ENCODE measurements at regions not wholly inside any gene's neighbourhood (a gene's known extent, or its start where the extent isn't known, plus 50 kb on each side); places are given as distances from the start of the nearest gene placed in this dataset.
"Not testable (repeated sequence)": the region's sequence is repeated elsewhere in the genome, so short reads cannot be mapped to it uniquely, and the experiment has no call there.

GRCh38 chrX:138057883-138058282 lies 492.0 kb downstream of the ZIC3 start:
- no peak for TF ChIP-seq CTCF (IDR thresholded peaks at IDR 0.05)
- no peak for TF ChIP-seq ZFX (IDR thresholded peaks at IDR 0.05; ENCODE audit: borderline replicate concordance)
- no peak overlapping the region for H3K27ac ChIP-seq

DNA sequence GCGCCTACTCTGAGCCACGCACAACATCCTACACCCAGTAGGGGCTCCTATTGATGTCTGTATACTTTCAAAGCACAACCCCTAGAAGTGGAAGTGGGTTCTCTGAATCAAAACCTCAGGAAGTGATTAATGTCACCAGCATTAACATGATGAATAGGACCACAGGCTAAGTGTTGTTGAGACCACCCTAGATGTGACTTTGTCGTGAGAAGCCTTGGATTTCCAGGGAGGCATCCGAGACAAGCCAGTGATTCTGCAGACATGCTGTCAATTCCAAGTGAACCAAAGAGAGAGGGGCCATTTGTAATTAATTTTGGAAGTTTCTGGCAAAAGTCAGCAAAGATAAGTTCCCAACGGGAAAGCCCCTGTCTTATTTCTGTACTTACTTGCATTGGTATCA lies 493.0 kb downstream of the ZIC3 start:
- H3K27ac ChIP-seq, result no peak overlapping the region
- TF ChIP-seq ZFX (IDR thresholded peaks at IDR 0.05; ENCODE audit: borderline replicate concordance), result no peak
- TF ChIP-seq CTCF (IDR thresholded peaks at IDR 0.05), result no peak

- TF ChIP-seq CTCF (IDR thresholded peaks at IDR 0.05) (no peak), ZFX (IDR thresholded peaks at IDR 0.05; ENCODE audit: borderline replicate concordance) (no peak)
- H3K27ac ChIP-seq, result no peak overlapping the region
Observed at GRCh38 chrX:138067415-138067814, 501.5 kb downstream of the ZIC3 start.

GRCh38 chrX:138073626-138074025 lies 507.7 kb downstream of the ZIC3 start:
- H3K27ac ChIP-seq, result no peak overlapping the region
- TF ChIP-seq ZFX (IDR thresholded peaks at IDR 0.05; ENCODE audit: borderline replicate concordance) (no peak), CTCF (IDR thresholded peaks at IDR 0.05) (no peak)

- no peak for TF ChIP-seq CTCF (IDR thresholded peaks at IDR 0.05)
- TF ChIP-seq ZFX (IDR thresholded peaks at IDR 0.05; ENCODE audit: borderline replicate concordance), result no peak
- no peak overlapping the region for H3K27ac ChIP-seq
Observed at GRCh38 chrX:138082251-138082650, 516.3 kb downstream of the ZIC3 start.

GRCh38 chrX:138082896-138083295 lies 517.0 kb downstream of the ZIC3 start:
- H3K27ac ChIP-seq, result no peak overlapping the region
- TF ChIP-seq ZFX (IDR thresholded peaks at IDR 0.05; ENCODE audit: borderline replicate concordance) (no peak), CTCF (IDR thresholded peaks at IDR 0.05) (no peak)

- H3K27ac ChIP-seq, result not testable (repeated sequence)
Observed at GRCh38 chrX:138110910-138111309, 545.0 kb downstream of the ZIC3 start.

GRCh38 chrX:138127314-138127713 lies 561.4 kb downstream of the ZIC3 start:
- no peak for TF ChIP-seq ZFX (IDR thresholded peaks at IDR 0.05; ENCODE audit: borderline replicate concordance)
- no peak for TF ChIP-seq CTCF (IDR thresholded peaks at IDR 0.05)
- no peak overlapping the region for H3K27ac ChIP-seq

All from 22Rv1 (cell line).